D721Med (cell line): ENCODE measurements at regions not wholly inside any gene's neighbourhood (a gene's known extent, or its start where the extent isn't known, plus 50 kb on each side); places are given as distances from the start of the nearest gene placed in this dataset.

Experiments
- DNase-seq: peaks from one replicate; pipeline ENCODE4 v3.0.0; 2011; ENCODE audit warnings: low spot score; ENCODE audit not compliant: insufficient read length
- FAIRE-seq: peaks from 2 replicates; lab custom pipeline; 2011; peaks lifted over from hg19 to GRCh38; lab: Jason Lieb, UNC
- CTCF ChIP-seq: IDR thresholded peaks from 2 replicates; pipeline ENCODE4 v1.5.1; 2012; ENCODE audit warnings: mild to moderate bottlenecking, control low read depth; ENCODE audit not compliant: insufficient read depth; ENCODE audit errors: missing control alignments

DNA sequence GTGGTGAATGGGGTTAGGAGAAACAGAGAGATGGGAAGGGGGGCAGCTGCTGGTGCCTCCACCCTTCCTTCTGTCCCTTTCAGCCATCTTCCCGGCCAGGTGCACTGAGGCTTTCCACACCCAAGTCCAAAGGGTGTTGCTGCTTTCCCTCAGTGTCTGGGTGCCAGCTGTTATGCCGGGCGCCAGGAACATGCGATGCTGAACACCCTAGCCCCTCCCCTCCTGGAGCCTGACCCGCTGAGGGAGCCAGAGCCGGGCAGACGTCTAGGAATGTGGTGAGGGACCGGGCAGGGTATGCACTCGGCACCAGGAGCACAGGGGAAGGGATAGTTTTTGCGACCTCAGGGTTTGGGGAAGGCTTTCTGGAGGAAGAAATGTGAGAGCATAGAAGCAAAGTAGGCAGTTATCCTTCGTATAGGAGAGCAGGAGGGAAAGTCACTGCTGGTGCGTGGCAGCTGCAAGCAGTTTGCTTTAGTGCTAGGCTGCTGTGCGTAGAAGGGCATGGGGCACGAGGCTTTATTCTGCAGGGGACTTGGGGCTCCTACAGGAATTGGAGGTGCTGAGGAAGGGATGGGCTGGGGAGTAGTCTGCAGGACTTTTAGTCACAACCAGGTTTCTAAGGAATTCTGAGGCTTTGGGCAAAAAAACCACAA, 147.7 kb downstream of the TSN start:
- FAIRE-seq (no peak), DNase-seq (no peak)
- TF ChIP-seq CTCF: no peak

DNA sequence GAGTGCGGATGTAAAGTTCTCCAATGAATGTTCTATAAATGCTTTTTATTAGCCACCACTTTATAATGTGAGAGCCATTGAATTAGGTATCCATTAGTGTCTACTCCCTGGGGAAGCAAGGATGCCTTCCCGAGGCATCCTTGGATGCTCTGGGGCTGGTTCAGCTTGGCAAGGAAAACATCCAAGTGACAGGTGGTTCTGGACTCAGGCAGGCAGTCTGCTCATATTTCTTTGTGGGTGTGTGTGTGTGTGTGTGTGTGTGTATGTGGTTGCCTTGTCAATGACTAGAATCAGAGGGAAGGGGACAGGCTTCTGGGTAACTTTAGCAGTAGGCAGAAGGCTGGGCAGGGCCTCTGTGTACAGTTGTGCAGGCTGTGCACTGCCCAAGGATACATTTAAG, 149.2 kb downstream of the TSN start:
- no peak for TF ChIP-seq CTCF
- DNase-seq (no peak), FAIRE-seq (no peak)

DNA sequence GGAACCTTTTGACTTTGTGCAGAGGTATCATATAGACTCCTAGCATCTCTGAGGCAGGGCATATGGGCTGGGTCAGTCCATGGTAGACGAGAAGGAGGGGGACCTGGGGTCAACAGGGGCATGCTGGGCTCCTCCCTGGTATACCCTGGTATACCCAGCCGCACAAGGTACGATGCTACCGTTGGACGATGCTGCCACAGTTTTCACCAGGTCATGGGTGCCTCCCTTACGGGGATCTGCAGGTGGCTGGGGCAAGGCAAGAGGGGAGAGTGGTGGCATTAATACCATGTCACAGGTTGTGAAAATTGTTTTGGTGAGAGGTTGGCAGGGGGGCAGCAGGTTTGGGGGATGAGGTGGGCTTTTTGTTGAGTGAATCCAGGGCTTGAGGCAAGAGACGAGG, 149.8 kb downstream of the TSN start:
- no peak for TF ChIP-seq CTCF
- FAIRE-seq (no peak), DNase-seq (no peak)

- no peak for FAIRE-seq
These were observed 150.7 kb downstream of the TSN start for GRCh38 chr2:121906170-121906569.

GRCh38 chr2:121907928-121908327, 152.5 kb downstream of the TSN start:
- no peak for DNase-seq
- no peak for FAIRE-seq

More at GRCh38 chr2:121906170-121906569, 150.7 kb downstream of the TSN start:
- no peak for TF ChIP-seq CTCF
- DNase-seq: no peak

GRCh38 chr2:121910139-121910538, 154.7 kb downstream of the TSN start:
- DNase-seq: no peak
- no peak for FAIRE-seq
- no peak for TF ChIP-seq CTCF

More at GRCh38 chr2:121907928-121908327, 152.5 kb downstream of the TSN start:
- TF ChIP-seq CTCF: no peak

- DNase-seq (no peak), FAIRE-seq (no peak)
- no peak for TF ChIP-seq CTCF
These were observed 155.6 kb downstream of the TSN start for GRCh38 chr2:121911036-121911435.
